Type B pancreatic cell (in vitro differentiated cells): ENCODE measurements at regions not wholly inside any gene's neighbourhood (a gene's known extent, or its start where the extent isn't known, plus 50 kb on each side); places are given as distances from the start of the nearest gene placed in this dataset.
"Not testable (repeated sequence)": the region's sequence is repeated elsewhere in the genome, so short reads cannot be mapped to it uniquely, and the experiment has no call there.

Experiments used
- DNase-seq: peaks from one replicate; pipeline ENCODE4 v3.0.0; 2021; ENCODE audit warnings: mixed read lengths; ENCODE audit not compliant: unreplicated experiment; ENCODE audit errors: extremely low spot score
- H3K27ac Mint-ChIP-seq: 2 replicates; pipeline ENCODE4 v1.8.0; 2021; ENCODE audit warnings: mild to moderate bottlenecking, mixed read lengths
- H3K27me3 Mint-ChIP-seq: 2 replicates; pipeline ENCODE4 v1.8.0; 2021; ENCODE audit warnings: mixed read lengths
- H3K36me3 Mint-ChIP-seq: 2 replicates; pipeline ENCODE4 v1.8.0; 2021; ENCODE audit warnings: mixed read lengths
- H3K4me1 Mint-ChIP-seq: one replicate; pipeline ENCODE4 v1.8.0; 2021; ENCODE audit warnings: mixed read lengths; ENCODE audit not compliant: unreplicated experiment
- H3K4me3 Mint-ChIP-seq: 2 replicates; pipeline ENCODE4 v1.8.0; 2021; ENCODE audit warnings: mild to moderate bottlenecking, mixed read lengths
- H3K9me3 Mint-ChIP-seq: 2 replicates; pipeline ENCODE4 v1.8.0; 2021; ENCODE audit warnings: mixed read lengths
- CTCF ChIP-seq: fragments of 200-600 bp; sonication (generic); conservative IDR thresholded peaks from 2 replicates; pipeline ENCODE4 v1.5.0; 2021; ENCODE audit warnings: antibody characterized with exemption, mild to moderate bottlenecking

DNA sequence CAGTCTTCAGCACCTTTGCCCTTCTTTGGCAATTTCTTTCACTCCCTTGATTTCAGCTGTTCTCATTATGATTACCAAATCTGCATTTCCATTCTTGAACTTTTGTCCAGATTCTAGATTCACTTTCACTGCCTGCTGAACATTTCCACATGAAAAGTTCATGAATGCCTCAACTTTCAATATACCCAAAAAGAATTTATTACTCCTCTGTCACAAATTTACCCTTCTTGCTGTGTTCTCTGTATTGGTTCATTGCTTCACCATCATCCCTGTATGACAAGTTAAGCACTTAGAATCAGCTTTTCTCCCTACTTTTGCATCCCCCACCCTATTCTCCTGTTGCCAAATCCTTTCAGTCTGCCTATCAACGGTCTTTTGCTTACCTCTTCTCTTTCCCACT is 112.6 kb upstream of the PKN2 start:
- Mint-ChIP-seq H3K9me3 (peaks cover 5% of the 10 kb centered on the region), H3K36me3 (no peaks in the 10 kb centered on the region), H3K27ac (no peak overlapping the region), H3K4me3 (no peak overlapping the region), H3K27me3 (peaks cover 13% of the 10 kb centered on the region), H3K4me1 (no peaks in the 10 kb centered on the region)
- TF ChIP-seq CTCF: no peak
- DNase-seq: no peak

GRCh38 chr1:88579598-88579997 is 104.5 kb upstream of the PKN2 start:
- no peak for DNase-seq
- H3K9me3 Mint-ChIP-seq: no peaks in the 10 kb centered on the region
- no peak overlapping the region for H3K27ac Mint-ChIP-seq
- no peaks in the 10 kb centered on the region for H3K4me1 Mint-ChIP-seq
- H3K36me3 Mint-ChIP-seq: no peaks in the 10 kb centered on the region
- peaks cover 3% of the 10 kb centered on the region for H3K27me3 Mint-ChIP-seq
- TF ChIP-seq CTCF: no peak
- no peak overlapping the region for H3K4me3 Mint-ChIP-seq

DNA sequence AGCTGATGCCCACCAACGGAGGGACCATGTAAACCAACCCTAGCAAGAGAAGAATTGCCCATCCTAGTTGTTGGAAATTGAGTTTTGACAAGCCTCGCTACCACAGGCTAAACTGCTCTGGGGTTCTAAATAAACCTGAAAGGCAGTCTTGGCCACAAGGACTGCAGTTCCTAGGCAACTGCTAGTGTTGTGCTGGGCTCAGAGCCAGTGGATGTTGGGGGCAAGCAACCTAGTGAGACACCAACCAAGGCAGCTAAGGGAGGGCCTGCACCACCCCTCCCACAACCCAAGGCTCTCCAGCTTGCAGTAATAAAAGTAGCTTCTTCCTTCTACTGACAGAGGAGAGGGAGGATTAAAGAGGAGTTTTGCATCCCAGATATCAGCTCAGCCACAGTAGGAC is 102.4 kb upstream of the PKN2 start:
- TF ChIP-seq CTCF: no peak
- H3K4me1 Mint-ChIP-seq: no peaks in the 10 kb centered on the region
- H3K36me3 Mint-ChIP-seq: no peaks in the 10 kb centered on the region
- DNase-seq: no peak
- H3K27ac Mint-ChIP-seq: no peak overlapping the region
- no peaks in the 10 kb centered on the region for H3K9me3 Mint-ChIP-seq
- H3K27me3 Mint-ChIP-seq: peaks cover 8% of the 10 kb centered on the region
- no peak overlapping the region for H3K4me3 Mint-ChIP-seq

GRCh38 chr1:88593358-88593757 is 90.7 kb upstream of the PKN2 start:
- peaks cover 11% of the 10 kb centered on the region for H3K9me3 Mint-ChIP-seq
- no peaks in the 10 kb centered on the region for H3K4me1 Mint-ChIP-seq
- no peak for DNase-seq
- H3K4me3 Mint-ChIP-seq: no peak overlapping the region
- H3K36me3 Mint-ChIP-seq: no peaks in the 10 kb centered on the region
- no peak for TF ChIP-seq CTCF
- peaks cover 5% of the 10 kb centered on the region for H3K27me3 Mint-ChIP-seq
- H3K27ac Mint-ChIP-seq: no peak overlapping the region

DNA sequence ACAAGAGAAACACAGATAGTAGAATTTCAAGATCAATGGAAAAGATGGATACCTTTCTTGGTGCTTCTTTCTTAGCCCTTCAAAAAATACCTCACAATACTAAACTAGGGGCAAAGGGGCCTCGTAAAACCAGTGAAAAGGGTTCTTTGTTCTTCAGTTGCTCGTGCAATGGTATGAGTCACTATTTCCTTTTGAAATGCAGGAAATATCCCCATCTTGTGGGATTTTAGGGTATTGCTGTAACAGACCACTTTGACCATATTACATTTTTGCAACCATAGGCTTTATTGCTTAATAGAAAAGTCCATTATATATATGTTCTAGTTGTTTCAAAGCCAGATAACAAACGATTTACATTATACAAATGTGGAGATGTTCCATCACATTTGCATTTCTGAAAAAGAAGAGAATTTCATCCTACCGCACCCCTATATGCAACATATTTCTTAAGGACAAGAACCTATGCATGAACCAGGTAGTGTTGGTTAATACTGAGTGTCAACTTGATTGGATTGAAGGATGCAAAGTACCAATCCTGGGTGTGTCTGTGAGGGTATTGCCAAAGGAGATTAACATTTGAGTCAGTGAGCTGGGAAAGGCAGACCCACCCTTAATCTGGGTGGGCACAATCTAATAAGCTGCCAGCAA is 88.6 kb upstream of the PKN2 start:
- H3K27ac Mint-ChIP-seq: no peak overlapping the region
- no peak overlapping the region for H3K4me3 Mint-ChIP-seq
- peak; percentile 66 for TF ChIP-seq CTCF
- peaks cover 5% of the 10 kb centered on the region for H3K27me3 Mint-ChIP-seq
- no peaks in the 10 kb centered on the region for H3K4me1 Mint-ChIP-seq
- H3K36me3 Mint-ChIP-seq: no peaks in the 10 kb centered on the region
- DNase-seq: no peak
- peaks cover 11% of the 10 kb centered on the region for H3K9me3 Mint-ChIP-seq

GRCh38 chr1:88597973-88598372 is 86.1 kb upstream of the PKN2 start:
- not testable (repeated sequence) for H3K4me3 Mint-ChIP-seq, H3K4me1 Mint-ChIP-seq, H3K36me3 Mint-ChIP-seq, H3K27me3 Mint-ChIP-seq, H3K27ac Mint-ChIP-seq, DNase-seq
- H3K9me3 Mint-ChIP-seq: peaks cover 11% of the 10 kb centered on the region
